Uterus (tissue), 3 donors: ENCODE measurements at regions not wholly inside any gene's neighbourhood (a gene's known extent, or its start where the extent isn't known, plus 50 kb on each side); places are given as distances from the start of the nearest gene placed in this dataset.

ENCODE experiments used
- DNase-seq, 2 donors: peaks; one replicate each; pipeline ENCODE4 v3.0.0-alpha.2; 2019 to 2020
- H3K27ac ChIP-seq, 2 donors: fragments of 200-600 bp; sonication (generic); 1 replicate in 1 of 2; 2 replicates in 1 of 2; pipeline ENCODE4 v1.5.1; 2016 to 2018
- H3K27me3 ChIP-seq, 2 donors: fragments of 200-600 bp; sonication (generic); one replicate each; pipeline ENCODE4 v1.5.1; 2018 to 2019; ENCODE audit warnings: control low read depth in 1 of 2
- H3K36me3 ChIP-seq, 2 donors: fragments of 200-600 bp; sonication (generic); one replicate each; pipeline ENCODE4 v1.5.1; 2019; ENCODE audit warnings: control low read depth in 1 of 2
- H3K4me1 ChIP-seq, 2 donors: fragments of 200-600 bp; sonication (generic); one replicate each; pipeline ENCODE4 v1.5.1; 2018 to 2019; ENCODE audit warnings: control low read depth in 1 of 2
- H3K4me3 ChIP-seq, 2 donors: fragments of 200-600 bp; sonication (generic); 1 replicate in 1 of 2; 2 replicates in 1 of 2; pipeline ENCODE4 v1.5.1; 2018 to 2019; ENCODE audit warnings: mild to moderate bottlenecking in 1 of 2
- H3K9me3 ChIP-seq, 2 donors: fragments of 200-600 bp; sonication (generic); one replicate each; pipeline ENCODE4 v1.5.1; 2019; ENCODE audit warnings: control low read depth in 1 of 2
- POLR2A ChIP-seq, 2 donors: fragments of 450-650 bp; IDR thresholded peaks; one replicate each; pipeline ENCODE4 v1.6.1; 2016; ENCODE audit warnings: antibody characterized with exemption in 2 of 2, mild to moderate bottlenecking in 1 of 2, moderate library complexity in 1 of 2
- intact Hi-C: fragments of 100-400 bp; cut with DNase I; formaldehyde crosslinking; loops from one replicate; pipeline ENCODE4 v1.15.1; 2023; ENCODE audit warnings: low total_unique reads
- TF ChIP-seq, protein P1 (sequence below), 4 experiments: fragments of 200-600 bp in 2 of 4; fragments of 450-650 bp in 2 of 4; sonication (generic) in 2 of 4; IDR thresholded peaks; one replicate each; pipeline ENCODE4 v1.5.1; 2016 to 2019; ENCODE audit warnings: antibody characterized with exemption in 4 of 4, mild to moderate bottlenecking in 2 of 4, moderate library complexity in 1 of 4
- donor health status: DM: yes; HTN: yes; CAD: no.

DNA sequence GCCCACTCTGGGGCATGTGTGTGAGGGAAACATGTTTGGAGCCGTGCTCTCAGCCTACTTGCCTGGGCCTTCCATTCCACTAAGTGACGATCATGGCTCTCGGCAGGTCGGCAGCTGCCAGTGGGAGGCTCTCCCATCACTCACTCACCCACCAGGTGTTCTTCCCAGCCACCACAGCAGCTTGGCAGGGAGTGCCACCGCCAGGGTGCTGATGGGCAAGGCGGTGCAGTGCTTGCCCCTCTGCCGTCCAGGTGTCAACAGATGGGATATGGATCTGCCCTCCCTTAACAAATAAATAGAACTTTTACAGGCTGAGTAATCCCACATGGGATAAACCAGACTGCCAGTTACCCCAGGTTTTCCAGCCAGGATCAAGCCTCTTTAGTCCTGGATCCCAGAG lies 205.5 kb upstream of the TMEM45B start:
- no peaks in the 10 kb centered on the region for H3K4me1 ChIP-seq
- intact Hi-C loops: no loop called here
- TF ChIP-seq POLR2A (IDR thresholded peaks at IDR 0.05): no peak
- TF ChIP-seq, protein P1, sequence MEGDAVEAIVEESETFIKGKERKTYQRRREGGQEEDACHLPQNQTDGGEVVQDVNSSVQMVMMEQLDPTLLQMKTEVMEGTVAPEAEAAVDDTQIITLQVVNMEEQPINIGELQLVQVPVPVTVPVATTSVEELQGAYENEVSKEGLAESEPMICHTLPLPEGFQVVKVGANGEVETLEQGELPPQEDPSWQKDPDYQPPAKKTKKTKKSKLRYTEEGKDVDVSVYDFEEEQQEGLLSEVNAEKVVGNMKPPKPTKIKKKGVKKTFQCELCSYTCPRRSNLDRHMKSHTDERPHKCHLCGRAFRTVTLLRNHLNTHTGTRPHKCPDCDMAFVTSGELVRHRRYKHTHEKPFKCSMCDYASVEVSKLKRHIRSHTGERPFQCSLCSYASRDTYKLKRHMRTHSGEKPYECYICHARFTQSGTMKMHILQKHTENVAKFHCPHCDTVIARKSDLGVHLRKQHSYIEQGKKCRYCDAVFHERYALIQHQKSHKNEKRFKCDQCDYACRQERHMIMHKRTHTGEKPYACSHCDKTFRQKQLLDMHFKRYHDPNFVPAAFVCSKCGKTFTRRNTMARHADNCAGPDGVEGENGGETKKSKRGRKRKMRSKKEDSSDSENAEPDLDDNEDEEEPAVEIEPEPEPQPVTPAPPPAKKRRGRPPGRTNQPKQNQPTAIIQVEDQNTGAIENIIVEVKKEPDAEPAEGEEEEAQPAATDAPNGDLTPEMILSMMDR (IDR thresholded peaks at IDR 0.05): no peak
- no peak for DNase-seq
- no peaks in the 10 kb centered on the region for H3K36me3 ChIP-seq
- H3K9me3 ChIP-seq: no peaks in the 10 kb centered on the region
- no peak overlapping the region for H3K27ac ChIP-seq
- no peak overlapping the region for H3K4me3 ChIP-seq
- no peaks in the 10 kb centered on the region for H3K27me3 ChIP-seq

DNA sequence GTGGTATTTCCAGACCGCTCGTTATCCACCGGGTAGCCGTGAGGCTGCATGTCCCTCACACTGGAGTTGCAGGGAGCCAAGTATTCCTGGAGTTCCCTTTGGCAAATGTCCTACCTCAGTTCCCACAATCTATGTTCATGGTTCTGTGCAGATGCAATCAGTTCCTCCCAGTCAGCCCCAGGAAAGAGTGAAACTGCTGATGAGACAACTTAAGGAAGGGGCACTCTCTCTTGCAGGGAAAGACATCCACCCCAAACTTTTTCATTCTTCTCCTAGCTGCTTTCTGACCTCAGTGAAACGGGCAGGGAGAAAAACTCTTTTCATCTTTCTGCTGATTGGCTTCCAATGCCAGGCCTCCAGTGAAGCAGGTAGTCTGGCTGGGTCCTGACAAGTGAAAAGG lies 205.1 kb upstream of the TMEM45B start:
- no peak for DNase-seq
- Histone ChIP-seq H3K9me3 (no peaks in the 10 kb centered on the region), H3K4me3 (no peak overlapping the region), H3K27ac (no peak overlapping the region), H3K36me3 (no peaks in the 10 kb centered on the region), H3K27me3 (no peaks in the 10 kb centered on the region), H3K4me1 (no peaks in the 10 kb centered on the region)
- intact Hi-C loops: no loop called here
- TF ChIP-seq, protein P1 (IDR thresholded peaks at IDR 0.05): no peak
- no peak for TF ChIP-seq POLR2A (IDR thresholded peaks at IDR 0.05)

DNA sequence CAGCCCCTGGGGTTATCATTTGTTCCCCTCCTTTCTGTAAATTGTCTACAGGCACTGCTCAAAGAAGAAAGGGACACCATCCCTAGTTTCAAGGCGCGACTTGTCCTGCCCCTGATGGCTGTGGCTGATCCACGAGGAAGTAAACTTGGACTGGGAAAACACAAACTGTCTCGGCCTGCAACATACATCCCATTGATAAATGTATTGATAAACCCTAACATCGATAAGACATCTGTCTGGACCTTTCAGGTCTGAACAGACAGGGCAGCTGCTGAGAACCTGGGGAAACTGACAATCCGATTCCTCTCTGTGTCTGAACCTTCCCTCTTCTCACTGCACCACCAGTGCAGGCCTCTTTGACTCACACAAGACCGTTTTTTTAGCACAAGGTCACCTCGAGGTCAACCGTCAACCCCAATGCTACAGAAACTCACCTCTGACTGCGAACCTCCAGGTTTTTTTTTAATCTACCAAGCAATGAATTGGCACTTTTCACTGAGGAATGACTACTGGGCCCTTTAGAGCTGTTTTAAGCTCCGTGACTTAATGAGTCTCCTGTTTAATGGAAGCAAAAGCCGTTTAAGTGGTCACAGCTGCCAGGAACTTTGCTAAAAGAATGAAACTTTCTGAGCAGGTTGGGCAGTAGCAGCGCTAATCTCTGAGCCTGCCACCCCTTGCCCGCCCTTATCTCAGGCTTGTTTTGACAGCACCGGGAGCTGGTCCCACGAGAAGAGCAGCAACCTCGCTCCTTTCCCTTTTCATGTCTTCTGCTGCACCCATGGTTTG lies 203.8 kb upstream of the TMEM45B start:
- Histone ChIP-seq H3K27me3 (no peaks in the 10 kb centered on the region), H3K9me3 (no peaks in the 10 kb centered on the region), H3K4me3 (no peak overlapping the region), H3K27ac (no peak overlapping the region), H3K36me3 (no peaks in the 10 kb centered on the region), H3K4me1 (no peaks in the 10 kb centered on the region)
- intact Hi-C loops: no loop called here
- no peak for DNase-seq
- TF ChIP-seq POLR2A (IDR thresholded peaks at IDR 0.05): no peak
- TF ChIP-seq, protein P1 (IDR thresholded peaks at IDR 0.05): no peak

DNA sequence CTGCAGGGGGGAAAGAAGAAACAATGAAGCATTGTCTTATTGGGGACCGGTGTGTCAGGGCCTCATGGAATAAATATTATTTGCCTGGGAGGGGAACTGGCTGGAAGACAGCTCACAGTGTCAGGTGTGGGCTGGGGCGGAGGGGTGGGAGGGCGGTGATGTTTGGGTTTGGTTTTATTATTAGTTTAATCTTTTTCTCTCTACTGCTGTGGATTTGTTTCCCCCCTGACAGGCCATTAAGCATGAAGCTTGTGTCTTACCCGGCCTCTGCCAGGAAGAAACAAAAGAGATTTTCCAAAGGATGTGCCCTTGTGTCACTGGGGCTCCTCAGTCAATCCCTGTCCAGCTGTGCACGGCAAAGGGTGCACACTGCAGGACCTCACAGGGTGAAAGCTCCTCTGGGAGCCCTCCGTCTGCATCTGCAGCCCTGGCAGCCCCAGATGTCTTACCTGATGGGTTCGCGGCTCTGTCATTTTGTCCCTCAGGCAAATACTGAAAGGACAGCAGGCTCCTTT lies 203.1 kb upstream of the TMEM45B start:
- intact Hi-C loops: no loop called here

DNA sequence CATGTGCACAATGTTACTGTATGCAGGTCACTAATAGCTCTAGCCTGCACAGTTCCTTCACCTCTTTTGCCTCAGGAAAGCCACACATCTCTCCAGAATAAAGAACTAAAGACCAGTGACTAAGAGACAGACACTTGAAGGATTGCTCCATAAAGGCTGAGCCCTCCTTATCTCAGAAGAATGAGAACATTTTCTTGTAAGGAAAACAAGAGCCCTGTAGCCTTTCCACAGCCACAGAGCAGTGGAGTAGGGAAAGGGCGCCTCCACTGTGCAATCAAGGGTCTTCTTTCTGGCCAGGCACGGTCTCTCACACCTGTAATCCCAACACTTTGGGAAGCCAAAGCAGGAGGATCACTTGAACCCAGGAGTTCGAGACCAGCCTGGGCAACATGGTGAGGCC lies 202.6 kb upstream of the TMEM45B start:
- TF ChIP-seq POLR2A (IDR thresholded peaks at IDR 0.05): no peak
- TF ChIP-seq, protein P1 (IDR thresholded peaks at IDR 0.05): no peak
- no peak for DNase-seq

More for the DNA sequence above, 203.1 kb upstream of the TMEM45B start:
- no peak for TF ChIP-seq POLR2A (IDR thresholded peaks at IDR 0.05)
- TF ChIP-seq, protein P1 (IDR thresholded peaks at IDR 0.05): no peak
- no peaks in the 10 kb centered on the region for H3K27me3 ChIP-seq
- H3K4me1 ChIP-seq: no peaks in the 10 kb centered on the region
- H3K36me3 ChIP-seq: no peaks in the 10 kb centered on the region
- H3K9me3 ChIP-seq: no peaks in the 10 kb centered on the region
- no peak overlapping the region for H3K4me3 ChIP-seq
- DNase-seq: no peak
- no peak overlapping the region for H3K27ac ChIP-seq

More for the DNA sequence above, 202.6 kb upstream of the TMEM45B start:
- H3K27ac ChIP-seq: no peak overlapping the region
- no peaks in the 10 kb centered on the region for H3K36me3 ChIP-seq
- H3K4me1 ChIP-seq: no peaks in the 10 kb centered on the region
- H3K4me3 ChIP-seq: no peak overlapping the region
- intact Hi-C loops: no loop called here
- H3K9me3 ChIP-seq: no peaks in the 10 kb centered on the region
- H3K27me3 ChIP-seq: no peaks in the 10 kb centered on the region
